ENCODE measurements at regions not wholly inside any gene's neighbourhood (a gene's known extent, or its start where the extent isn't known, plus 50 kb on each side); places are given as distances from the start of the nearest gene placed in this dataset.

- TF ChIP-seq, protein P1, sequence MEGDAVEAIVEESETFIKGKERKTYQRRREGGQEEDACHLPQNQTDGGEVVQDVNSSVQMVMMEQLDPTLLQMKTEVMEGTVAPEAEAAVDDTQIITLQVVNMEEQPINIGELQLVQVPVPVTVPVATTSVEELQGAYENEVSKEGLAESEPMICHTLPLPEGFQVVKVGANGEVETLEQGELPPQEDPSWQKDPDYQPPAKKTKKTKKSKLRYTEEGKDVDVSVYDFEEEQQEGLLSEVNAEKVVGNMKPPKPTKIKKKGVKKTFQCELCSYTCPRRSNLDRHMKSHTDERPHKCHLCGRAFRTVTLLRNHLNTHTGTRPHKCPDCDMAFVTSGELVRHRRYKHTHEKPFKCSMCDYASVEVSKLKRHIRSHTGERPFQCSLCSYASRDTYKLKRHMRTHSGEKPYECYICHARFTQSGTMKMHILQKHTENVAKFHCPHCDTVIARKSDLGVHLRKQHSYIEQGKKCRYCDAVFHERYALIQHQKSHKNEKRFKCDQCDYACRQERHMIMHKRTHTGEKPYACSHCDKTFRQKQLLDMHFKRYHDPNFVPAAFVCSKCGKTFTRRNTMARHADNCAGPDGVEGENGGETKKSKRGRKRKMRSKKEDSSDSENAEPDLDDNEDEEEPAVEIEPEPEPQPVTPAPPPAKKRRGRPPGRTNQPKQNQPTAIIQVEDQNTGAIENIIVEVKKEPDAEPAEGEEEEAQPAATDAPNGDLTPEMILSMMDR (conservative IDR thresholded peaks at IDR 0.05; ENCODE audit: low read depth, low read length), result no peak
- TF ChIP-seq EZH2phosphoT487 (IDR thresholded peaks at IDR 0.05; ENCODE audit: borderline replicate concordance, low read length) (no peak), EZH2 (IDR thresholded peaks at IDR 0.05; ENCODE audit: low read length, unreplicated experiment) (no peak)
Measured at GRCh38 chr7:17472939-17473338, 174.5 kb downstream of the AHR start.

Measured in PC-3 (cell line).